ENCODE measurements at regions not wholly inside any gene's neighbourhood (a gene's known extent, or its start where the extent isn't known, plus 50 kb on each side); places are given as distances from the start of the nearest gene placed in this dataset.

DNA sequence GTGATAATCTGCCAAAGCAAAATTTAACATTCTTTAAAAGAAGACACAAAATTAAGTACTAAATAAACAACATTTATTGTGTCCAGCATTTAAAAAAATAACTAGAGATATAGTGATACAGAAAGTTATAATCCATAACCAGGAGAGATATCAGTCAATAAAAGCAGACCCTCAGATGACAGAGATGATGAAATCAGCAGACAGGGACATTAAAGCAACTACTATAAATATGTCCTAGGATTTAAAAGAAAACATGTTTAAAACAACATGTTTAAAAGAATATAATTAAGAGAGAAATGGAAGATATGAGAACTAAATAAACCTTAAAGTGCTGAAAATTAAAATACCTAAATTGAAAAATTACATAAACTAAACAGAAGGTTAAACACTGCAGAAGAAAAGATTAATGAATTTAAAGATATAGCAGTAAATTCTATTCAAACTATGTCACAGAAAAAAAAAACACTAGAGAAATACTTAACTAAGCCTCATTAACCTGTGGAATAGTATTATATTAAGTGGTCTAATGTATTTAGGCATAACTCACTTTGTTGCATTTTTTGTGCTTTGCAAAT, 261.2 kb upstream of the NR5A2 start:
- no peak for DNase-seq

DNA sequence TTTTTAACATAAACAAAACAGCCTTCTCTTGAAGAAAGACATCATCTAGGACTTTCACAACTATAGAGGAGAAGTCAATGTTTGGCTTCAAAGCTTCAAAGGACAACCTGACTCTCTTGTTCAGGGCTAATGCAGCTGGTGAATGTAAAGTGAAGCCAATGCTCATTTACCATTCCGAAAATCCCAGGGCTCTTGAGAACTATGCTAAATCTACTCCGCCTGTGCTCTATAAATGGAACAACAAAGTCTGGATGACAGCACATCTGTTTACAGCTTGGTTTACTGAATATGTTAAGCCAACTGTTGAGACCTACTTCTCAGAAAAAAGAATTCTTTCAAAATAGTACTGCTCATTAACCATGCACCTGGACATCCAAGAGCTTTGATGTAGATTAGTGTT, 259.8 kb upstream of the NR5A2 start:
- no peak for DNase-seq

DNA sequence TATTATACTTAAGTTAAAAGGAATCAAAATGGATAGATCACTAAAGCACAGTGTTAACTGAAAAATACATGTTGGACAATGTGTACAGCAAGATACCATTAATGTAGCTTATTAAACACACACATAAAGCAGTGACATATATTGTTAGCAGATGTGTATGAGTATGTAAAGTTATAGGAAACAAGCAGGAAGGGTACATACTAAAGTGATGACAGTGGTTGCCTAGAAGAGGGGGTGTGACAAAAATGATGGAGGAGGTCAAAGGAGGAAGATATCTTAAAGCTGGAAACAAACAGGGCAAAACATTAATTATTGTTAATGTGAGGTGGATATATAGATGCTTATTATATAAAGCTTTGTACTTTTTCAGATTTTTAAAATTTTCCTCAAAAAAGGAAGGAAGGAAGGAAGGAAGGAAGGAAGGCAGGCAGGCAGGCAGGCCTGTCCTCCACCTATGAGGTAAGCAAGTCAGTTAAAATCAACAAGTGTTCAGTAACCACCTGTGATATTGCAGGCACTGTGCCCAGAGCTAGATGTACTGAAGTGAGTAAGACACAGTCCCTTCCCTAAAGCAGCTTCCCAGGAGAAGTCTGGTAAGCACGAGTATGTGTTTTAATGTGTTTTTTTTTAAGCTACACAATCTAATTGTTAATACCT, 252.9 kb upstream of the NR5A2 start:
- no peak for DNase-seq

DNA sequence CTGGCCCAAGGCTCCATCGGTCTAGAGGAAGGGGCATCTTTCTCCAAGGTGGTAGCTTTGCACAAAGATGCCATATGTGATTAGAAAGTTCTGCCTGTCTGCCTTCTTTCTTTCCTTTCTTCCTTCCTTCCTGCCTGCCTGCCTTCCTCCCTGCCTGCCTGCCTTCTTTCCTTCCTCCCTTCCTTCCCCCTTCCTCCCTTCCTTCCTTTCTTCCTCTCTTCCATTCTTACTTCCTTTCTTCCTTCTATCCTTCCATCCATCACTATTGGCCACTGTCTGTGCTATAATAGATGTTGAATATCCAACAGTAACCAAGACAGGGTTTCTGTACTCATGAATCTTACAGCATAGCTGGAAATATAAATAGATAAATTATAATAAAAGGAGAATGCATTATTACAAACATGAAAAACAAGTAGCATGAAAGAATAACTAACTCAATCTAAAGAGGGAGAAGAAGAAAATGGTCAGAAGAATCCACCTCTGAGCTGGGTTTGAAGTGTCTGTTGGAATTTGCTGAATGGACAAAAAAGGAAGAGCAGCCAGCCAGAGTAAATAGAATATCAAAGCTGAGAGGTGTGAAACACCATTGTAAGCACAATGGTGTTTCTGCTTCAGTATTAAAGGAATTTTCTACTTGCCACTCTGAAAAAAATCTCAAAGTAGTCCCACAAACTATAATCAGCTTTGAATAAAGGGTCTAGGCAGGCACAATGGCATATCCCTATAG, 250.6 kb upstream of the NR5A2 start:
- DNase-seq: no peak

DNA sequence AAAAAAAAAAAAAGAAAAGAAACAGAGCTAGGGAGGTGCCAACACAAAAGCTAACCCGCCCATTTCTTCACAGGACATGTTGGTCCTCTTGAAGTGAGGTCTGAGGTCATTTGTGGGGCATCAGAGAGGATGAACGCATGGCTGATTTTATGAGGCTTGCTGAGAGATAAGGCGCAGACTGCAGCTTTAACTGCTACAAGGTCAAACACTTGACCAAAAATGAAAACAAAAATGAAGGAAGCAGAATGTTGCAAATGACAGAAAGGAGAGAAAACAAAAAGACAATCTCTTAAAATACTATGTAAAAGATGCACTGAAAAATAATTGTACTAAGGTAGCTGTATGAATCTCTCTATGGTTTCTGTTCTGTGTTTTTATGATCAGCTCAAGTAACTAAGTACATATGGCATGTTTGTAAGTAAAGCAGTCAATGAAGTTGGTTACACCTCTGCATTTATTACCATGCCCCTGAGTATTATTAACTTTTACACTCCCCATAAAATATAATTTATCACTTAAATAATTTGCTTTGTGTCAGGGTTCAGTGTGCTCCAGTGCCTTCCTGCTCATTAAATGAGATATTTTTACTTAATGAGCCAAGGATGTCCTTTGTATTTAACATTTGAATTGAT, 249.1 kb upstream of the NR5A2 start:
- no peak for DNase-seq

DNA sequence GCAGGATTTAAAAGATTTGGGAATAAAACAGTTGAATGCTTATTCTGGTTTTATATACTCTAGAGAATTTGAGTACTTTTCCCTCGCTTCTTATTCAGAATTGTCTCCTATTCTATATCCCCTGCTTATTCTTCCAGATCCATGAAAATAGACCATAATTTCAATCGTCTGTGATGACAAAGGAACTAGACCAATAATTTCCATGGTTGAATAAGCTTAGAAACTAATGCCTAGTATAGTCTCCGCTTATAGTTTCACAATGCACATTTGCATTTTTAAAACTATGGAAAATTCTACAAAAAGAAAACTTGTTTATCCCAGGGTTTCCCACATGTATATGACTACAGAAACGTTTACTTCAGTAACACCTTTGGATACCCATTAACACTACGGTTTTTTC, 247.4 kb upstream of the NR5A2 start:
- no peak for DNase-seq

DNA sequence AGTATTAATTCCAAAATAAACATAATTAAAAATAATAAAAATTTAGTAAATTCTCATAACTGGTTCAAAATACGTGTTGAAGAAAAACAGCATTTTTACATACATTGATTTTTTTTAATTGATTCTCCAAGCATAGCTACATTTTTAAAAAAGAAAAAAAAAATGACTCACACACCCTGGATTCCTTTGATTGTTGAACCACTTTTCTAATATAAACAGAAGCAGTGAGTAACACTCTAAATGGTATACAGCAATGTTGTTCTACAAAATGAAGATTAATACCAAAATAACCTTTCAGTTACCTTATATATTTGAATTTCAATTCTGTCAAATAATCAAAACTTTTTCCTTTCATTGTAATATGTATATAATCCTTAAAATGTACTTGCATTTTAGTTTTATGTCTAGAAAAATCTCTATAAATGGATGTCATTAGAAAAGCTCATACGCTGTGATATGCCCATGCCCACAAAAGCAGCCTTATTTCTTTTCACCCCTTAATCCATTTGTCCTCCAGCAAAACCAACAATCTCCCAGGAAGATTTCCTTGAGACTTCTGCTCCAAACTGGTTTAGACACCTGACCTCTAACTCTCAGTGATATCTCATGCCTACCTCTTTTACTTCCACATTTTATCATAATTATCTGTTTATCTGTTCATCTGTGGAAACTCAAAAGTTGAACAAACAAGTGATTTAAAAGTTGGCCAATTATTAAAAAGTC, 246.4 kb upstream of the NR5A2 start:
- DNase-seq: no peak

DNA sequence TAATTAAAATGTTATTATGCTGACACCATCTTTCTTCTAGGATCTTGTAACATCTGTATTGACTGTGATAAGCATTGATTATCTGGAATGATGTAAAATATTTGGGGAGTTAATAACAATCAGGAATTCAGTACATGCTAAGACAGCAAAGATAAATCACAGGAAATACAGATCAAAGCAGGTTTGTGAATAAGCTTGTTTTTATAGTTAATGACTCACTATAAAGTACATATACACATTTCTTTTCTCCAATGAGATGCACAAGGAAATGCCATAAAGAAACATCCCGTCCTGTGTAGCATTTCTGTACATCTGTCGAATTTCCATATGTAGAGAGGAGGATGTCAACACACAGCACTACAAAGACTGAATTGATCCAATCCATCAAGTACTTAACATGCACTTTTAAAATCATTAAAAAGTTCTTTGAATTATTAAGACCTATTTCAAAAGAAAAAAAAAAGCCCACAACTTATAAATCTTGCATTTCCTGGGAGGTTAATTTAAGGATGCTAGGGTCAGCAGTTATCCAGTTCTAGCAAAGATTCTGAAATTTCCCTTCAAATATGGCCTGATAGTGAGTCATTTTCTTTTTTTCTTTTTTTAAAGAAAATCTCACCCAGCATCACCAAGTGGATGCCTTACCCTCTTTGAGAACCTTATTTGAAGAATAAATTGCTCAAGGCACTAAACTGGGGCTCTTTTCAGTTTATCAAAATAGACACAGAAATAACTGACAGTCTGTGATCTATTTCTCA, 243.2 kb upstream of the NR5A2 start:
- DNase-seq: no peak

DNA sequence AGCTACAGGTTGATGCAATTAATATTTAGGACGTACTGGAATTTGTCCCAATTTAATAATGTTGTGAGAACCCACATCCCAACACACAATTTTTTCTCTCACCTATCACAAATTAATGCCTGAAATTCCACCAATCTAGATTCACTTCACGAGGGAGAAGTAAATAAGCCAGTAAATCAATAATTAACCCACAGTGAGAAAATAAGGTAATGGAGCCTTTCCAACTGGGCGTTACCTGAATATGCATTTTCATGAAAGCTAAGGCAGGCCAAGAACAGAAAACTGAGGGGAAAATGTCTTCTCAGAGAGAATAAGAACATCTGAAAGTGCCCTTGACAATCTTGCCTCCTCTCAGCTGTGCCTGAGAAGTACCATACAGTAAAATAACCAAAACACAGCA, 240.8 kb upstream of the NR5A2 start:
- DNase-seq: no peak

DNA sequence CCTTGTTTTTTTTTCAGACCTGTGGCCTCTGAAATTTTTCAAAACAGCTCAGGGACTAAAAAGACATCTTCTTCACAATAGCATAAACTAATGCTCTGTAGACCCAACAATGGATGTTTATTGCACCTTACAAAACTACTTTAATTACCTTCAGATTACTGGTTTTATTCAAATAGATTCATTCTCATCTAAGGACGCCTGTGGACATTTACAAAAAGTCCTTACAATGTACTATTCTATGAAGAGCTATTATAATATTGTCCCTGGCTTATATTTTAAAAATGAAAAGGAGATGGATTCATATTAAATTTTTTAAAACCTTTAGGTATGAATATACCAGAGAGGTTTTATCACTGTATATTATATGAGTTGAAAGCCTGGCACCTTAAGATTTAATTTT, 238.4 kb upstream of the NR5A2 start:
- no peak for DNase-seq

DNA sequence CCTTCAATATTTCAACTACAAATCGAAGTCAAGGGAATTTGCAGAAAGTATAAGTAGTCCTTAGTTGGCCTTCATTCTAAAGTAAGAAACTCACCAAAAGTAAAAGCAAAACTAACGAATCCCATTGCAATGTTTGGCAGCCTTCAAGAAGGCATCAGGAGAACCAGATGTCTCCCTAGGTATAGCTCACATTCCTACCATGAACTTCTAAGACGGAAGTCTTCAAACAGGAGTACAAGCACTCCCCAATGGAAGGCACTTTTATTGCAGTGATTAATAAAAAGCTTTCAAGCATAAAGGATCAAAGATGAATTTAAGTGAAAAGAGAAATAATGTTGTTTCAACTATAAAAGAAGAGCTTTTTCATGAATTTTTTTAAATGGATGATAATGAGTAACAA, 236.0 kb upstream of the NR5A2 start:
- no peak for DNase-seq

DNA sequence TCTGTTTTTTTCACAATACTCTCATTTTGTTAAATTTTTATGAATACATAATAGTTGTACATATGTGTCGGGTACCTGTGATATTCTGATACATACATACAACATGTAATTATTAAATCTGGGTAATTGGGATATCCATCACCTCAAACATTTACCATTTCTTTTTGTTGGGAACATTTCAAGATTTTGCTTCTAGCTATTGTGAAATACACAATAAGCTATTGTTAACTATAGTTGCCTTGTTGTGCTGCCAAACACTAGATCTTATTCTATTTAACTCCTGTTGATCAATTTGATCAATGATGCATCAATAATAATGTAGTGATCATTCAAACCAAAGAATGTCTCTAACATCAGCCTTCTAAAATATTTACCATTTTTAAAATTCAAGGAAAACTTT, 234.6 kb upstream of the NR5A2 start:
- DNase-seq: no peak

DNA sequence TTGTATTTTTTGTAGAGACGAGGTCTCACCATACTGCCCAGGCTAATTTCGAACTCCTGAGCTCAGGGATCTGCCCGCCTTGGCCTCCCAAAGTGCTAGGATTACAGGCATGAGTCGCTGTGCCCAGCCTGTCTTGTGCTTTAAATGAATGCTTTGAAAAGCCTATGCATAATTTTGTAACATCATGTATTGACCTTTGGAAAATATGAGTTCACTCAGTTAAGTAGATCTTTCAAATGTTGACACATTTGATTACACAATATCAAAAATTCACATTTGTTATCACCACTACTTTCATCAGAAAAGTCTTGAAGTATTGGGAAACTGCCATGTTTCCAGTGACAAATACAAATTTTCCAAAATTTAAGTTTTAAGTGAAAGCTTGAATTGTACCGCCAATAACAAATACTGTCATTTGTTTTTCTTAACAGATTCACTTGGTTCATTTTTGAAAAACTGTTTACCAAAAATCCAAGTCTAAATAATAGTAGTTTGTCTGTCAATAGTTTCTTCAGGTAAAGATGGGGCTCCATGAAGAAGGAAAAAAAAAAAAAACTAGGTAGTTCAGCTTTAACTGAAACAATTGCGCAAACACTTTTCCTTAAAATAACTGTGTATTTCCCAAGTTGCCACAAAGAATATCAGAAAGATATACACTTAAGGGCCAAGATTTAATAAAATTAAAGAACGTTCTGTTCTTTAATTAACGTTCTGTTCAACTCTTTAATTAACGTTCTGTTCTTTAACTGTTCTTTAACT, 233.2 kb upstream of the NR5A2 start:
- DNase-seq: no peak

DNA sequence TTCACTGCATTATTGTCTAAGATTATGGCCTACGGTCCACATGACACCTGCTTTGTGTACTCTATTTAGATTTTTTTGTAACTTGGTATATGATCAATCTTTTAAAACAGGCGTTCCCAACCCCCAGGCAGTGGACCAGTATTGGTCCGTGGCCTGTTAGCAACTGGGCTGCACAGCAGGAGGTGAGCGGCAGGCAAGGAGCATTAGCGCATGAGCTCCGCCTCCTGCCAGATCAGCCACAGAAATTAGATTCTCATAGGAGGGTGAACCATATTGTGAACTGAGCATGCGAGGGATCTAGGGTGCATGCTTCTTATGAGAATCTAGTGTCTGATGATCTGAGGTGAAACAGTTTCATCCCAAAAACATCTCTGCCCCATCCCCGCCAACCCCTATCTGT, 228.4 kb upstream of the NR5A2 start:
- no peak for DNase-seq

DNA sequence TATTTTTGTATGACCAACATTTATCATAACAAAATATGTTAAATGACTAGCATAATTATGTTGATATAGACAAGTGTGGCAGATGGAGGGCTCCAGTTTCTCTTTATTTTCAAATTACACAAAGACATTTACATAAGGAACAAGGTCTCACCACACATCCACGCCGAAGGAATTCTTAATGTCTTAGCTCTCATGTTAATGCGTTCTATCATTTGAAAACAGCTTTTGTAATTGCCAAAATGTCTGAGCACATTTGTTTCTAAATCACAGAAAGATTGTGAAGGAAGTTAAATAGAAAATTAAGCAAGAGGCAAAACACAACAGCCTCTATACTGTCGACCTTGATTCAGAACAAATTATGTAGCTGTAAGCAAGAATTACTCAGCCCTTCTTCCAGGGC, 223.0 kb upstream of the NR5A2 start:
- DNase-seq: no peak

DNA sequence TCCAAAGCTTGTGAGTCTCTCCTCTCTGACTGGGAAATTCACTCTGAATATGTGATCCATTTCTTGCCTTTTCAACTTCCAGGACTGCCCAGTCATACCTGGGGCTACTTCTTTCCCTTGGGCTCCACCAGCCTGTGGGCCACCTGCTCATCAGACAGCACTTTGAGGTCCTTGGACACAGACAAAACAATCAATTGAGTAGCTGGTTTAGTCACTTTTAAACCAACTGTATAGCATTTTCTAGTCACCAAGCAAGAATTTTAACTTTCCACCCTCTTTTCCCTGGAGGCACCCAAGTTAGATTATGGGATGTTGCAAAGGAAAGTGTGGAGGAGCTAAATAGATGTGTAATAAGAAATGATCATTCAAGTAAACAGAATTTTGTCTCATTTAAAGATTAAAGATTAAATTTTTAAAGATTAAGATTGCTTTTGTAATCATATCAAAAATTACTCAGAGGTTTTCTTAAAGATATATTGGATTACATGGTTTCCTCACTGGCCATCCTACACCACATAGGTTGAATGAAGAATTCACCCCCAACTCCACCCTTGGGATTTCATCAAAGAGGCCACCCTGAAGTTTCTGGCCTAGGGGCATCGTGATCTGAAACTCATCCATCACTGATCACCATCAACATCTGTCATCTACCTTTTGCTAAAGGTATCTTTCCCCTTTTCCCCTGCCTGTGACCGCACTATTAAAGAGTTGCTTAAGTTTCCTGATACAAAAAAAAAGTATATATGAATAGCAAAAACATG, 219.2 kb upstream of the NR5A2 start:
- DNase-seq: no peak

DNA sequence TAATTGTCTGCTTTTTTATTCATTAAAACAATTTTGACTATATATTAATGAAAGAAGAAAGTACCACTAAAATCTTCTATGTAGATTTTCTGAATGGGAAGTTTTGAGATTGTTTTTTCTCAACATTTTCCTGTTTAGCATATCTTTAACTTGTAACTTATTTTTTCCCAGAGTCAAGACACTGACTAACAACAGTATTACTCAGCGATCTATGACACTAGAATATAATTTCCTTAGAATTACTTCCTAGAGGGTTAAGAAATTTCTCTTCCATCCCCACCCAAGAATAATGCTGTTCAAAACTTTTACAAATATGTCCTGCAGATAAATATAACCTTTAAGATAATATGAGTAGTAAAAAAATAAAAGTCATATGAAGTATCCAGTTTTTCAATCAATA, 218.2 kb upstream of the NR5A2 start:
- DNase-seq: no peak

DNA sequence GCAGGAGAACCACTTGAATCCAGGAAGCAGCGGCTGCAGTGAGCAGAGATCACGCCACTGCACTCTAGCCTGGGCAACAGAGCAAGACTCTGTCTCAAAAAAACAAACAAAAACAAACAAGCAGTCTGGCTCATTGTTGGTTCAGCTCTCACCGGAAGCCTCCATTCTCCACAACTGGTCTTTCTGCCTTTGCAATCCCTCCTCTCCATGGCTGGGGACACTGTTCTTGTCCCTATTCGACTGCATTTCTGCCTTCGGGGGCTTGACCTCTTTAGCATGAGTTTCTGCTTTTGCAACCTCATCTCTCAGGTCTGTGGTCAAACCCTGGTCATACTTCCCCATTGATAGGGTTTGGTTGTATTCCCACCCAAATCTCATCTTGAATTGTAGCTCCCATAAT, 216.3 kb upstream of the NR5A2 start:
- DNase-seq: no peak

DNA sequence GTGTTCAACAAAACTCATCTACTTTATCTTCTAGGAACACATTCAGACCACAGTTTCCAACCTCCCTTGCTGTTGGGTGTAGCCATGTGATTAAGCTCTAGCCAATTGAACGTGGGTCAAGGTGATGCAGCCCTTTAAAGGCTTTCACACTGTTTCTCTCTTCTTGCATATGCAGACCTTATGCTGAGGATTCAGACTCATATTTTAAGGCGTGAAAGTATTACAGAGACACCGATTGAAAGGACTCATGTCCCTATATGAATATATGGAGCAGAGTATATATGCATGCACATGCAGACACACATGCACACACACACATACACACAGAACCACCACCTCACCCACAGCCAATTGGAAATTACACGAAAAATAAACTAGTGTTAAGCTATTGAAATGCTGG, 214.3 kb upstream of the NR5A2 start:
- DNase-seq: no peak

DNA sequence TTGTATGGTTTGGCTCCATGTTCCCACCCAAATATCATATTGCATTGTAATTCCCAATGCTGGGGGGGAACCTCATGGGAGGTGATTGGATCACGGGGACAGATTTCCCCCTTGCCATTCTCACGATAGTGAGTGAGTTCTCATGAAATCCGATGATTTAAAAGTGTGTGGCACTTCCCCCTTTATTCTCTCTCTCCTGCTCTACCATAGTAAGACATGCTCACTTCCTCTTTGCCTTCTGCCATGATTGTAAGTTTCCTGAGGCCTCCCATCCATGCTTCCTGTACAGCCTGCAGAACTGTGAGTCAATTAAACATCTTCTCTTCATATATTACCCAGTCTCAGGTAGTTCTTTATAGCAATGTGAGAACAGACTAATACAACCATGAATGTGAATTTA, 211.6 kb upstream of the NR5A2 start:
- no peak for DNase-seq

DNA sequence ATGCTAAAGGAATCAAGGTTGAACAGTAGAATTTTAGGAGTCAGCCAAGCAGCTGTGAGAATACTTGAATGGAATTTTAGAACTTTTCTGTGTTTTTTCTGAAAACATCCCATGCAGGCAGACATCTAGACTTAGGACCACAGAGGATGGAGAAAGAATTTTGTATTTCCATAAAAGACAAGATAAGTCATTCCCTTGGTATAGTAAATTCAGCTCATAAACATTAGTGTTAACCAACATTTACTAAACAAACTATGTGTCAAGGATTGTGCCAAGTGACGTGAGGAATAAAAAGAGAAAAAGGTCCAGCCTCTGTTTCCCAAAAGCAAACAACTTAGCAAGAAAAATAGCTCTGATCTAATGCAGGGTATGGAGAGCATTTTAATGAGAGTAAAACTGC, 210.2 kb upstream of the NR5A2 start:
- DNase-seq: no peak
